Naive B cell (primary cell): ENCODE measurements at regions not wholly inside any gene's neighbourhood (a gene's known extent, or its start where the extent isn't known, plus 50 kb on each side); places are given as distances from the start of the nearest gene placed in this dataset.
A peak's percentile ranks its signal among the peaks of the same experiment; 100 is the strongest.

ENCODE experiments used
- ATAC-seq, 2 donors: fragments of 150-1000 bp; cut with Tn5 transposase; 2 replicates each; pipeline ENCODE4 v1.10.0; 2021; ENCODE audit warnings: low read depth in 2 of 2, mild to moderate bottlenecking in 2 of 2, moderate library complexity in 2 of 2
- DNase-seq: peaks from one replicate; pipeline ENCODE4 v3.0.0; 2022
- H3K27ac Mint-ChIP-seq, 6 donors: one replicate each; pipeline ENCODE4 v1.8.0; 2020 to 2022; ENCODE audit warnings: mild to moderate bottlenecking in 6 of 6, mixed read lengths in 6 of 6, moderate library complexity in 5 of 6, inconsistent platforms in 2 of 6
- H3K27me3 Mint-ChIP-seq, 3 donors: one replicate each; pipeline ENCODE4 v1.8.0; 2021 to 2022; ENCODE audit warnings: mixed read lengths in 3 of 3, mild to moderate bottlenecking in 1 of 3
- H3K36me3 Mint-ChIP-seq, 2 donors: one replicate each; pipeline ENCODE4 v1.8.0; 2020 to 2022; ENCODE audit warnings: mixed read lengths in 2 of 2, inconsistent platforms in 1 of 2, mild to moderate bottlenecking in 1 of 2
- H3K4me1 Mint-ChIP-seq, 3 donors: one replicate each; pipeline ENCODE4 v1.8.0; 2020 to 2022; ENCODE audit warnings: mixed read lengths in 3 of 3, inconsistent platforms in 1 of 3, mild to moderate bottlenecking in 1 of 3, moderate library complexity in 1 of 3
- H3K4me3 Mint-ChIP-seq, 8 donors: one replicate each; pipeline ENCODE4 v1.8.0; 2020 to 2022; ENCODE audit warnings: mild to moderate bottlenecking in 8 of 8, mixed read lengths in 8 of 8, moderate library complexity in 8 of 8, inconsistent platforms in 2 of 8
- H3K9me3 Mint-ChIP-seq, 7 donors: one replicate each; pipeline ENCODE4 v1.8.0; 2020 to 2022; ENCODE audit warnings: mixed read lengths in 7 of 7, mild to moderate bottlenecking in 5 of 7, inconsistent platforms in 2 of 7, moderate library complexity in 1 of 7

DNA sequence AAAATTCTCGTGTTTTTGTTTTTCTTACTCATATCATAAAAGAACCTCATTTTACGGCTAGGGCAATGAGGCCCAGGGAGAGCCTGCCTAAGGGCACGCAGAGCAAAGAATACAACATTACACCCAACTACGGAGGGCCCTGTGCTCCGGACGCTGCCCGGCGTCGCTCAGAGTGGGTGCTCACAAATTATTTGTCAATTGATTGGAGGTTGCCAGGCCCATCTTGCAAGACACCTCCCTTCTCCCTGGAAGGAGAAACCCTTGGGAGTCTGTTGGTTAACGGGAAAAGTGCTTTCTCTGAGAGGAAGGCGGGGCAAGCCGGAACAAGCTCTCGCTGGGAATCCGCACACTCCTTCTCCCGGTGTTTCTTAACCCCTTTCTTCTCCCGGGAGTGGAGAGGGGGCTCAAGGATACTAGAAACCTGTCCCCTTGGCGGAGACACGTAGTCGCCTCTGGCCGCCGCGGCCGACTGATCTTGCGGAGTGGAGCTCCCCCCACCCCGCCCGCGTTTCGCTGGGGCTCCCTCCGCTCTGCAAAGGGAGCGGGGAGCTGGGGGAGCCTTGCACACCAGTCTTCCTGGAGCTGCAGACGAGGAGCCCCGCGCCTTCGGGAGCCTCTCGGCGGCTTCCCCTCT, 599.3 kb upstream of the SGCD start:
- Mint-ChIP-seq H3K4me1 (no peaks in the 10 kb centered on the region), H3K27me3 (peaks cover 53 to 58% (median 57%) of the 10 kb centered on the region in 3 donors), H3K36me3 (no peaks in the 10 kb centered on the region), H3K9me3 (peaks cover 0 to 14% (median 7%) of the 10 kb centered on the region in 7 donors), H3K4me3 (no peak overlapping the region), H3K27ac (no peak overlapping the region)
- DNase-seq = no peak
- no peak for ATAC-seq

DNA sequence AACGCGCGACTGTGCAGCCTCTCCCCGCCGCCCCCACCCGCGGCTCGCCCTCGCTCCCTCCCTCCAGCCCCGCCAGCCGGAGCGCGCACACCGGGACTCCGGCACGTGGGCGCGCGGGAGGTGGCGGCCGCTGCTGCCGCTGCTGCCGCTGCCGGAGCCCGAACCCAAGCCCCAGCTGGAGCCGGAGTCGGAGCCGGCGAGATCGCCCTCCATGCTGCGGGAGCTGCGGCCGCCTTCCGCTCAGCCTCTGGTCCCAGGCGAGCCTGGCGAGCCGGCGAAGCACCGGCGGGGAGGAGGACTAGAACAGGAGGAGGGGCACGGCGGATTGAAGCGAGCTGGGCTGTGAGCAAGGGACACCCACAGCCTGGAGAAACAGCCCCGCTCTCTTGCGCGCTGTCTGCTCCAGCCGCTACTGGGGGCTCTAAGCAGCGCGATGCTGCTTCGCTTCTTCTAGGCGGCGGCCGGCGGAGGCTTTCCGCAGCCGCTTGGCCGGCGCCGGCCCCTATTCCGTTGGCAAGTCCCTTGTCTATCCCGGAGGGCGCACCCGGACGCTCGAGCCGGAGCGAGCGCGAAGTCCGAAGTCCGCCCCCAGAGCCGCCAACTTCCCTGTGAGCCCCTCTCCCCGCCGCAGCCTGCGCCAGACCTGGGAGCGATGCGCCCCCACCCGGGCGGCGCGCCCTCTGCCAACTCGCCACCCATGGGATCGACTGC, 598.7 kb upstream of the SGCD start:
- ATAC-seq (no peak), DNase-seq (no peak)
- Mint-ChIP-seq H3K27ac (no peak overlapping the region), H3K27me3 (peaks cover 53 to 64% (median 64%) of the 10 kb centered on the region in 3 donors), H3K36me3 (no peaks in the 10 kb centered on the region), H3K9me3 (peaks cover 0 to 14% (median 7%) of the 10 kb centered on the region in 7 donors), H3K4me3 (no peak overlapping the region), H3K4me1 (no peaks in the 10 kb centered on the region)

DNA sequence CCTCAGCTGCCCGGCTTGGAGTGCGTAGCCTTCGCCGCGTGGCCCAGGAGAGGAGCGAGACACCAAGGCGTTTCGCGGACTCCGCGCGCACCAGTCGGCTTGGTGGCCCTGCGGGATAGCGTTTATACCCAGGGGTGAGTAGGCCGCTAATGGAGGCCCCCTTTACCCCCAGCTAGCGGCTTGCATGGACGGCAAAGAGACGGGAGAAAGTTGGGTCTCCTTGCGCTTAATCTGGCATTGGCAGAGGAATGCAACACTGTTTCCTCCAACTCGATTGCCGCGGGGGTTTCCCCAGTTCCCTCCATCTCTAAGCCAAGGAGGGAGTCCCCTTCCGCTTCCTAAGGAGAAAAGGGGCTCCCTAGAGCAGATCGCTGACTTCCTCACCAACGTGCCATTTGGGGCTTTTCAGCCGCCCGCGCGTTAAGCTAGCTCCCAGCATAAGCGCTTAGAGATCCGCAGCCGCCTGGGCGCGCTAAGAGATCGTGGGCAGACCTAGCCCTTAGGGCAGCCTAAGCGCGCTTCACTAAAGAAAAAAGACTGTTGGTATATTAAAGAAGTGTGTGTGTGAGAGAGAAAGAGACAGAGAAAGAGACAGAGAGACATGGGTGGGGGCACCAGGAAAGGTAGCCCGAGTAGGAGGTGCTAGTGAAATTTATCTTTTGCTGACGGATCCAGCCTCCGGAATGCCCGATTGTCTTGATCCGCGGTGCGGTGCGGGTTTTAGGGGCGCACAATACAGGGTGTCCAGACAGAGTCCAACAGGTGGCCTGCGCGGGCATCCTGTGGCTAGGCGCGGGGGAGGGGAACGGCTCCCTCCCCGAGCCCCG, 597.9 kb upstream of the SGCD start:
- Mint-ChIP-seq H3K27me3 (peaks cover 52 to 66% (median 64%) of the 10 kb centered on the region in 3 donors), H3K36me3 (no peaks in the 10 kb centered on the region)
- DNase-seq = no peak

DNA sequence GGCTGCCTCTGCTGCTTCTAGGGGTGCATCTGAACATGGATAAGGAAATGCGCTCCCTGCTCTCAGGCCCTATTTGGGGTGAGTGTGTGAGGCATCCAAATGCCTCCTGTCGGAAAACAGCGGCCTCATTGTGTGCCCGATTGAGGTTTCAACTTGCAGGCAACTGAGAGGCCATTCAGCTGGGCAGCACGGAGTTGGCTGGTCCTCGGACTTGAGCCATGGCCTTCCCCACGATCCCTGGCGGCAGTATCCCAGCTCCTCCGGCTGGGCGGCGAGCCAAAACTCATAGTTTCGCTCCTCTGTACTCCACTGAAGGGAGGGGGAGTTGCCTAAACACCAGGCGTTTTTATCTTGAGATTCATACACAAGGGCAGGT, 597.3 kb upstream of the SGCD start:
- ATAC-seq (no peak), DNase-seq (no peak)
- Mint-ChIP-seq H3K4me1 (no peaks in the 10 kb centered on the region), H3K36me3 (no peaks in the 10 kb centered on the region), H3K27me3 (peaks cover 52 to 66% (median 64%) of the 10 kb centered on the region in 3 donors), H3K27ac (peak overlapping the region in 1 of 6 donors; percentile 76), H3K9me3 (peaks cover 0 to 14% (median 7%) of the 10 kb centered on the region in 7 donors), H3K4me3 (no peak overlapping the region)

More for the DNA sequence above, 597.9 kb upstream of the SGCD start:
- Mint-ChIP-seq H3K4me1 (no peaks in the 10 kb centered on the region), H3K4me3 (no peak overlapping the region), H3K9me3 (peaks cover 0 to 14% (median 7%) of the 10 kb centered on the region in 7 donors), H3K27ac (no peak overlapping the region)
- no peak for ATAC-seq

DNA sequence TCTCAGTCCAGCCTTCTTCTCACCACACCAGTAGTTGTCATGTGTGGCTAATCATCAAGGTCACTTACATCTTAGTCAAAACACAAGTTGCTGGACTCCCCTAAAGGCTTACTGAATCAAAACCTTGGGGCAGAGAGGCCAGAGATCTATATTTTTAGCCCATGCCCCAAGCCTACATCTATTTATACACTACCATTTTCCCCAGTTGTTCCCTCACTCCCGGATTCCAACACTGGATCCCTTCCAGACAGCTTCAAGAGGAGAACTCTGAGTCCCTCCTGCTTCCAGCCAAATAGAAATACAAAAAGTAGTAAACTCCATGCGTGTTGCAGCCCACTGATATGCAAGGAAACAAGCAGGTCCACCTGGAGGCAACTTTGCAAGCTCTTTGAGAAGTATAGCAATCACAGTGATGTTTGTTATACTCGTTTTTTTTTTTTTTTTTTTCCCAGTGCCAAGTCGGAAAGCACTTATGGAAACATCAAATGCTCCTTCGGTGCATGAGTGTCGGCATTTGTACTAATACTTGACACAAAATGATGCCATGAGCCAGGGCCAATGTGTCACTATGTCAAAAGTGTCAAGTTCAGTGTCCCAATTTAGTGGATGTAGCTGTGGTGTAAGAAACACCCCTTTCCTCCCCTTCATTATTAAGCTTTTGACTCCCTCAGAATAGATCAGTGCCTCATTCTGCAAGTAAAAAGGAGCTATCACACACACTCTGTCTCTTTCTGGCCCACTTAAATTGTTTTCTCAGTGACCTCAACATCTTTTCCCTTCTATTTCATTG, 594.2 kb upstream of the SGCD start:
- H3K27ac Mint-ChIP-seq = no peak overlapping the region
- no peak overlapping the region for H3K4me3 Mint-ChIP-seq
- H3K4me1 Mint-ChIP-seq = no peaks in the 10 kb centered on the region
- peaks cover 0 to 4% (median 3%) of the 10 kb centered on the region in 7 donors for H3K9me3 Mint-ChIP-seq
- DNase-seq (no peak), ATAC-seq (no peak)
- H3K36me3 Mint-ChIP-seq = no peaks in the 10 kb centered on the region
- peaks cover 36 to 53% (median 38%) of the 10 kb centered on the region in 3 donors for H3K27me3 Mint-ChIP-seq

DNA sequence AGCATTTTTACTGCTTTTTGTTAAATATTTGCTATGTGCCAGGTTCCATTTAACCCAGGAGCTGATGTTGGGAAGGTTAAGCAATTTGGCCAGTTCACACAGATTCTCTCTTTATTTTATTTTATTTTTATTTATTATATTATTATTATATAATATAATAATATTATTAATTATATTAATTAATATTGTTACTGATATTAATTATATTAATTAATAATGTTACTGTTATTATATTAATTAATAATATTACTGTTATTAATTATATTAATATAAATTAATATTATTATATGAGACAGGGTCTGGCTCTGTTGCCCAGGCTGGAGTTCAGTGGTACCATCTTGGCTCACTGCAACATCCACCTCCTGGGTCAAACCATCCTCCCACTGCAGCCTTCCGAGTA, 593.0 kb upstream of the SGCD start:
- H3K4me3 Mint-ChIP-seq = peak overlapping the region in 1 of 8 donors; percentile 63
- no peak for ATAC-seq
- peaks cover 36 to 45% (median 43%) of the 10 kb centered on the region in 3 donors for H3K27me3 Mint-ChIP-seq
- no peaks in the 10 kb centered on the region for H3K36me3 Mint-ChIP-seq
- no peak for DNase-seq
- H3K4me1 Mint-ChIP-seq = no peaks in the 10 kb centered on the region
- no peak overlapping the region for H3K27ac Mint-ChIP-seq
- H3K9me3 Mint-ChIP-seq = peaks cover 0 to 9% (median 4%) of the 10 kb centered on the region in 7 donors

DNA sequence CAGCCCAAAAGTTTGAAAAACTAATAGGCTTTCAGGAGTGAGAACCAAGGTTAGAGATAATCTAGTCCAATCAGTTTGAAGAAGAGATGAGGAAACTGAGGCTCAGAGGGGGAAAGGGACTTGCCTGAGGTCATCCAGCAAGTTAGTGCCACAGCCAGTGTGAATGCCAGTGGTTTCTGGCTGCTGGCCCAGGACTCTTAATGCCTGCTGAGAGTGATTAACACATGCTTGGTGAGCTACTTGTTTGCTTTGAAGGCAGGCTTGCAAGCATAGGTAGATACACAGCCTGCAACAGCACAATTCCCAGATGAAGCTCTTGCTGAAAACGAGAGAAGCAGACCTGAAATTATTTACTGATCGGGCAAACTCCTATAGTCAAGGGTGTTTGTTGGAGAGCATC, 591.6 kb upstream of the SGCD start:
- DNase-seq = no peak
- H3K27me3 Mint-ChIP-seq = peaks cover 22 to 32% (median 31%) of the 10 kb centered on the region in 3 donors
- H3K27ac Mint-ChIP-seq = no peak overlapping the region
- H3K36me3 Mint-ChIP-seq = no peaks in the 10 kb centered on the region
- H3K4me1 Mint-ChIP-seq = no peaks in the 10 kb centered on the region
- peaks cover 0 to 9% (median 3%) of the 10 kb centered on the region in 7 donors for H3K9me3 Mint-ChIP-seq
- no peak for ATAC-seq
- H3K4me3 Mint-ChIP-seq = no peak overlapping the region

DNA sequence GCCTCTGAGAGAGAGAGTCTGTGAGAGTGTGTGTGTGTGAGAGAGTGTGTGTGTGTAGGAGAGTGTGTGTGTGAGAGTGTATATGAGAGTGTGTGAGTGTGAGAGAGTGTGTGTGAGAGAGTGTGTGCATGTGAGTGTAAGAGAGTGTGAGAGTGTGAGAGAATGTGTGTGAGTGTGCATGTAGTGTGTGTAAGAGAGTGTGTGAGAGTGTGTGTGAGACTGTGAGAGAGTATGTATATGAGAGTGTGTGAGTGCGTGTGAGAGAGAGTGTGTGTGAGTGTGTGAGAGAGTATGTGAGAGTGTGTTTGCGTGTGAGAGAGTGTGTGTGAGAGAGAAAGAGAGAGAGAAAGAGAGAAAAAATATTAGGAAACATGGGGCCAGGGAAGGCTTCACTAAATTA, 588.3 kb upstream of the SGCD start:
- ATAC-seq = no peak
- Mint-ChIP-seq H3K4me1 (no peaks in the 10 kb centered on the region), H3K27ac (no peak overlapping the region), H3K36me3 (no peaks in the 10 kb centered on the region), H3K4me3 (no peak overlapping the region), H3K27me3 (peaks cover 0 to 7% (median 0%) of the 10 kb centered on the region in 3 donors), H3K9me3 (peaks cover 0 to 6% (median 0%) of the 10 kb centered on the region in 7 donors)
- DNase-seq = no peak

DNA sequence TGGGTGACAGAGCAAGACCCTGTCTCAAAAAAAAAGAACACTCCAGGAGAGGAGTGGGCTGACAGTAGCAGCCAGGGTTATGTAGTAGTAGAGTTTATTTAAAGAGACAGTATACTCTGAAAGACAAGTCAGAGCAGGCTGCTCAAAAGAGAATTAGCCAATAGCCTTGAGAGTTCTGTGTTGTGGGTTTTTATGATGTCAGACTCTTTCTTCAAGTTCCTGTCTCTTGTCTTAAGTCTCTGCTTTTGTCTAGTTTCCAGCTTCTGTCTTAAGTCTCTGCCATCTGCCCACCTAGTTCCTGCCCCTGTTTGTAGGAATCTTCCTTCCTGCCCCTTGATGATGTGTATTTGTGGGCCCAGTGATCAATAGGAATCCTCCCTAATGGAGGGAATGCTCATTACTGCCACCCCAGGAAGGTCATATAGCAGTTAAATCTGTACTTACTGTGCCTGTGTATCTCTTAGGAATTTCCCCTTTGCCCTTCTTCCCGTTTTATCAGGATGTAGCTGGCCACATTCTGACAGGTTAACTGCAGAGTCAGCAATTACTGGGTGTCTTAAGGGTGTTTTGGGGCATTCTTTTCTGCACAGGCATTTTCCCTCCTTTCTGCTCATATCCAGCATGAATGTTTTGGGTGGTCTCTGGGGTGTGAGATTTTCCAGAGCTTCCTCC, 580.5 kb upstream of the SGCD start:
- no peak for DNase-seq
- Mint-ChIP-seq H3K27ac (no peak overlapping the region), H3K4me1 (no peaks in the 10 kb centered on the region), H3K36me3 (no peaks in the 10 kb centered on the region), H3K27me3 (no peaks in the 10 kb centered on the region), H3K9me3 (peaks cover 0 to 4% (median 0%) of the 10 kb centered on the region in 7 donors), H3K4me3 (no peak overlapping the region)
- no peak for ATAC-seq

DNA sequence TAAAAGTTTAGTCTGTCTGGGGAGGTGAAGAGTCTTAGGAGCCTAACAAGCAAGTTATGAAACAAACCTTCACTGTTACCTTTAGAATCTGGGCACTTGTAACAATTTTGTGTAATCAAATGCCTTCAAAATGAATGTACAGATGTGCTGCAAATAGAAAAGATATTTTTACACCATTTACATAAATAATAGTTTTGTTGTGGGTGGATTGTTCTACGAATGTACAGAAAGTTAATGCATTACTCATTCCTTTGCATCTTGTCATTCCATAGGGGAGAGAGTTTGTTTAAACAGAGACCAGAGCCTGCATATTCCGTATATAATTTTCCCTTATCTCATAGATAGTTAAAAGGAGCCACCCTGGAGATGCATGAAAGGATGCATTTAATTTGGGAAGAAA, 576.9 kb upstream of the SGCD start:
- ATAC-seq (no peak), DNase-seq (no peak)
- H3K36me3 Mint-ChIP-seq = no peaks in the 10 kb centered on the region
- no peak overlapping the region for H3K4me3 Mint-ChIP-seq
- peaks cover 0 to 5% (median 0%) of the 10 kb centered on the region in 7 donors for H3K9me3 Mint-ChIP-seq
- H3K27me3 Mint-ChIP-seq = peaks cover 0 to 6% (median 0%) of the 10 kb centered on the region in 3 donors
- no peak overlapping the region for H3K27ac Mint-ChIP-seq
- H3K4me1 Mint-ChIP-seq = no peaks in the 10 kb centered on the region

DNA sequence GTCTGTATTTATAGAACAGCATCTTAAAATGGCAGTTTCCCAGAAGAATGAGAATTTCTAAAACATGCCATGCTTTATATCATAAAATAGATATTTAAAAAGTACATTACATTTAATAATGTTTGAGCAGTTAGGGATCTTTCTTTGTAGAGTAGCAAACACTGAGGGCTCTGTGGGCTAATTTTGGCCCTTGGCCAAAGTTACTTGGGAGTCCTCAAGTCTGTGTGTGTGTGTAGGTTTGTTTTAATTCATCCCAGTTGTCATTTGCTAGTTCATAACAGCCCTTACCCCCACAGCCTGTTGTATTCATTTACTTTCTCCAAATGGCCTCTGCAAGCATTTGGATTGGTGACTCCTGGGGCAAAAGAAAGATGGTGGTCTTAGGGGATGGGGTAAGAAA, 576.4 kb upstream of the SGCD start:
- no peaks in the 10 kb centered on the region for H3K4me1 Mint-ChIP-seq
- H3K27me3 Mint-ChIP-seq = peaks cover 0 to 6% (median 0%) of the 10 kb centered on the region in 3 donors
- H3K27ac Mint-ChIP-seq = no peak overlapping the region
- H3K9me3 Mint-ChIP-seq = peaks cover 0 to 5% (median 0%) of the 10 kb centered on the region in 7 donors
- DNase-seq (no peak), ATAC-seq (no peak)
- no peaks in the 10 kb centered on the region for H3K36me3 Mint-ChIP-seq
- no peak overlapping the region for H3K4me3 Mint-ChIP-seq

DNA sequence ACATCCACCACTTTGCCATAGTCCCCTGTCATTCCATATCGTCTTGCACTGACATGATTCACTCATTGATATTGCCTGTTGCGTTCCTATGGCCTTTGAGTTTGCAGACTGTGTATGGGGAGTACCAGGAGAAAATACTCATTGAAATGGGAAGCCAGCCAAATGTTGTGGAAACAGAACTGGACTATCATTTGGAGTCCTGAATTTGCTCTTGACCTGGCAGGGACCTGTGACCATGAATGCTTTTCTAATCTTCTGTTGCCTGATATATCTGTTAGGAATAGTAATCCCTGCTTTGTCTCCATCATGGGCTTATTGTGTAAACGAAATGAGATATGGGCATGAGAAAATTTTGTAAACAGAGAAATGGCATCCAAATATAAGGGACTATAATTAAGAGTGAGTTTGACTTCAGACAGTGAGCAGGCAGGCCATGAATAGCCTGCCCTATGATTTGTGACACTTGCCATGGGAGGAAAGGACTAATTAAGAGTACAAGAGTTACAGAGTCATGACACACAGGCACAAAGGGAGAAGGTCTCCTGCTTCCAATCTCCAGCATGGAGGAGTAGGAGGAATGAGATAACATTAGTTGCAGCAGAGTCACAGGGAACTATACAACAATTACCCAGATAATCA, 572.9 kb upstream of the SGCD start:
- ATAC-seq (no peak), DNase-seq (no peak)
- Mint-ChIP-seq H3K36me3 (no peaks in the 10 kb centered on the region), H3K4me3 (no peak overlapping the region), H3K9me3 (peaks cover 0 to 5% (median 0%) of the 10 kb centered on the region in 7 donors), H3K27ac (no peak overlapping the region), H3K4me1 (no peaks in the 10 kb centered on the region), H3K27me3 (peaks cover 0 to 6% (median 0%) of the 10 kb centered on the region in 3 donors)
